AG08396 (cell line): ENCODE measurements at regions not wholly inside any gene's neighbourhood (a gene's known extent, or its start where the extent isn't known, plus 50 kb on each side); places are given as distances from the start of the nearest gene placed in this dataset.

Source experiments
- DNase-seq: peaks from one replicate; pipeline ENCODE4 v3.0.0; 2012; ENCODE audit warnings: low spot score, mixed read lengths

- no peak for DNase-seq
These were observed 309.2 kb upstream of the ZMIZ1 start for GRCh38 chr10:78759456-78760120.

GRCh38 chr10:78760463-78761310, 308.1 kb upstream of the ZMIZ1 start:
- DNase-seq, result no peak

- DNase-seq, result no peak
These were observed 307.4 kb upstream of the ZMIZ1 start for GRCh38 chr10:78761311-78761781.

GRCh38 chr10:78762086-78762630, 306.6 kb upstream of the ZMIZ1 start:
- DNase-seq, result no peak

GRCh38 chr10:78763234-78763633, 305.5 kb upstream of the ZMIZ1 start:
- DNase-seq, result no peak

GRCh38 chr10:78763651-78764395, 304.9 kb upstream of the ZMIZ1 start:
- no peak for DNase-seq

- no peak for DNase-seq
These were observed 304.3 kb upstream of the ZMIZ1 start for GRCh38 chr10:78764436-78764835.

- no peak for DNase-seq
These were observed 303.8 kb upstream of the ZMIZ1 start for GRCh38 chr10:78764846-78765430.

GRCh38 chr10:78765726-78766335, 302.9 kb upstream of the ZMIZ1 start:
- no peak for DNase-seq

- no peak for DNase-seq
These were observed 302.2 kb upstream of the ZMIZ1 start for GRCh38 chr10:78766603-78767002.

- no peak for DNase-seq
These were observed 300.5 kb upstream of the ZMIZ1 start for GRCh38 chr10:78768041-78768835.

- no peak for DNase-seq
These were observed 299.9 kb upstream of the ZMIZ1 start for GRCh38 chr10:78768876-78769275.

- no peak for DNase-seq
These were observed 299.2 kb upstream of the ZMIZ1 start for GRCh38 chr10:78769526-78769925.

GRCh38 chr10:78770167-78771090, 298.3 kb upstream of the ZMIZ1 start:
- DNase-seq, result no peak

GRCh38 chr10:78771260-78771659, 297.5 kb upstream of the ZMIZ1 start:
- DNase-seq, result no peak

- DNase-seq, result no peak
These were observed 296.8 kb upstream of the ZMIZ1 start for GRCh38 chr10:78771808-78772455.

- DNase-seq, result no peak
These were observed 296.3 kb upstream of the ZMIZ1 start for GRCh38 chr10:78772486-78772885.

GRCh38 chr10:78772986-78773530, 295.7 kb upstream of the ZMIZ1 start:
- no peak for DNase-seq

GRCh38 chr10:78774614-78774998, 294.2 kb upstream of the ZMIZ1 start:
- no peak for DNase-seq
